Transverse colon (tissue), 4 donors: ENCODE measurements at regions not wholly inside any gene's neighbourhood (a gene's known extent, or its start where the extent isn't known, plus 50 kb on each side); places are given as distances from the start of the nearest gene placed in this dataset.

Experiments
- DNase-seq: peaks from one replicate; pipeline ENCODE4 v3.0.0-alpha.2; 2019
- H3K27ac ChIP-seq, 4 donors: fragments of 200-600 bp; sonication (generic); 2 replicates each; pipeline ENCODE4 v1.5.1; 2016 to 2018; ENCODE audit warnings: inconsistent platforms in 4 of 4
- H3K27me3 ChIP-seq: fragments of 200-600 bp; sonication (generic); 2 replicates; pipeline ENCODE4 v1.5.1; 2017; ENCODE audit warnings: inconsistent platforms
- H3K36me3 ChIP-seq, 4 donors: fragments of 200-600 bp; sonication (generic); 2 replicates each; pipeline ENCODE4 v1.5.1; 2017 to 2019; ENCODE audit warnings: inconsistent platforms in 4 of 4
- H3K4me1 ChIP-seq, 4 donors: fragments of 200-600 bp; sonication (generic); 2 replicates each; pipeline ENCODE4 v1.5.1; 2017 to 2020; ENCODE audit warnings: inconsistent platforms in 4 of 4
- H3K4me3 ChIP-seq, 4 donors: fragments of 200-600 bp; sonication (generic); 1 replicate in 1 of 4; 2 replicates in 3 of 4; pipeline versions ENCODE4 v1.5.1 to v1.6.1; 2017 to 2019; ENCODE audit warnings: inconsistent platforms in 4 of 4
- H3K9me3 ChIP-seq, 2 donors: fragments of 200-600 bp; sonication (generic); 2 replicates each; pipeline ENCODE4 v1.5.1; 2017 to 2019; ENCODE audit warnings: inconsistent platforms in 2 of 2
- CTCF ChIP-seq, 5 experiments: fragments of 200-600 bp in 3 of 5; fragments of 450-650 bp in 2 of 5; sonication (generic) in 3 of 5; IDR thresholded peaks; 1 replicate in 2 of 5; 2 replicates in 3 of 5; pipeline ENCODE4 v1.5.1; 2016 to 2017; ENCODE audit warnings: antibody characterized with exemption in 5 of 5, inconsistent platforms in 3 of 5, mild to moderate bottlenecking in 2 of 5, moderate library complexity in 1 of 5
- EP300 ChIP-seq: sonication (generic); formaldehyde crosslinking; IDR thresholded peaks from one replicate; pipeline ENCODE4 v1.6.1; 2017; ENCODE audit warnings: antibody characterized with exemption, low read depth
- POLR2A ChIP-seq: fragments of 450-650 bp; IDR thresholded peaks from one replicate; pipeline ENCODE4 v1.6.1; 2016; ENCODE audit warnings: antibody characterized with exemption, mild to moderate bottlenecking, moderate library complexity
- POLR2AphosphoS5 ChIP-seq, 3 donors: sonication (generic); formaldehyde crosslinking; IDR thresholded peaks; one replicate each; pipeline ENCODE4 v1.6.1; 2016; ENCODE audit warnings: antibody characterized with exemption in 3 of 3
- WGBS, 2 donors: methylation state at CpG; one replicate each; pipeline ENCODE4 v1.1.5; 2018; ENCODE audit warnings: low coverage in 1 of 2; 5-methylcytosine and 5-hydroxymethylcytosine counted together
- in situ Hi-C, 4 donors: fragments of 200-750 bp; cut with MboI; loops; one replicate each; pipeline versions ENCODE4 v1.15.0 to v1.15.1; 2017; ENCODE audit warnings: low sequenced_read_pairs in 3 of 4, low pct_ligation_motif_present in 1 of 4, low pct_unique_long_range_greater_than_20kb in 1 of 4
- intact Hi-C: fragments of 100-400 bp; cut with DNase I; formaldehyde crosslinking; loops from one replicate; pipeline ENCODE4 v1.15.1; 2023; ENCODE audit warnings: low total_unique reads

- intact Hi-C loops, result no loop called here
- no peak overlapping the region for H3K4me3 ChIP-seq
- H3K9me3 ChIP-seq, result no peaks in the 10 kb centered on the region
- H3K36me3 ChIP-seq, result no peaks in the 10 kb centered on the region
- TF ChIP-seq POLR2AphosphoS5 (IDR thresholded peaks at IDR 0.05) (no peak), EP300 (no peak), CTCF (IDR thresholded peaks at IDR 0.05) (no peak), POLR2A (no peak)
- 45% methylated on average over 1 of the region's 1 CpG; no CpG with 5 or more reads in 1 of the 2 donors for WGBS, 2 donors
- H3K27ac ChIP-seq, result no peak overlapping the region
- DNase-seq, result no peak
- in situ Hi-C loops, result no loop called here
- peaks cover 0 to 28% (median 6%) of the 10 kb centered on the region in 4 donors for H3K4me1 ChIP-seq
- no peaks in the 10 kb centered on the region for H3K27me3 ChIP-seq
These were observed 294.9 kb upstream of the GADL1 start for GRCh38 chr3:31189330-31189729.

DNA sequence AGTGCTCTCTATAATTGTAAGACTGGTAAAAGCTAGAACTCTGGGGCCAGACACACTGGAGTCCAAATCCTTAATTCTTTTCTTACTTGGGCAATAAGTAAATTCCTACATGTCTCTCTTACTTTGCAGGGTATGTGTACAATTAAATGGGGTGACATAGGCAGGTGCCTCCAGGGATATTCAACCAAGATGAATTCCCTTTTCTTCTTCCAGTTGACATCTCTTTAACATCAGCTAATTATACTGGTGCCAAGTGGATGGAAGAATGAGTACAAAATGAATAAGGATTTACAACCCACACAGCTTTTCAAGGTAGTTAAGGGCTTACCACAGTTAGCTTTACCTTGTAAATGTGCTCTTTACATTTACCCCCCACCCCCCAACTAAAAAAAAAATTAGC is 295.5 kb upstream of the GADL1 start:
- Histone ChIP-seq H3K27ac (no peak overlapping the region), H3K4me3 (no peak overlapping the region), H3K27me3 (no peaks in the 10 kb centered on the region), H3K9me3 (no peaks in the 10 kb centered on the region), H3K36me3 (no peaks in the 10 kb centered on the region), H3K4me1 (peaks cover 0 to 22% (median 4%) of the 10 kb centered on the region in 4 donors)
- TF ChIP-seq POLR2AphosphoS5 (IDR thresholded peaks at IDR 0.05) (no peak), EP300 (no peak), POLR2A (no peak), CTCF (IDR thresholded peaks at IDR 0.05) (no peak)
- in situ Hi-C loops, result no loop called here
- intact Hi-C loops, result no loop called here
- no peak for DNase-seq

- Histone ChIP-seq H3K4me3 (no peak overlapping the region), H3K9me3 (no peaks in the 10 kb centered on the region), H3K4me1 (peaks cover 0 to 17% (median 0%) of the 10 kb centered on the region in 4 donors), H3K27me3 (no peaks in the 10 kb centered on the region), H3K27ac (no peak overlapping the region), H3K36me3 (no peaks in the 10 kb centered on the region)
- DNase-seq, result no peak
- WGBS, 2 donors, result 56 to 88% methylated on average over 3 to 6 of the region's 6 CpGs
- intact Hi-C loops (no loop called here), in situ Hi-C loops (no loop called here)
- no peak for TF ChIP-seq POLR2AphosphoS5 (IDR thresholded peaks at IDR 0.05)
- TF ChIP-seq EP300, result no peak
- no peak for TF ChIP-seq POLR2A
- TF ChIP-seq CTCF (IDR thresholded peaks at IDR 0.05), result no peak
These were observed 296.9 kb upstream of the GADL1 start for GRCh38 chr3:31191354-31191753.

- H3K36me3 ChIP-seq, result no peaks in the 10 kb centered on the region
- no peak overlapping the region for H3K4me3 ChIP-seq
- no peaks in the 10 kb centered on the region for H3K9me3 ChIP-seq
- WGBS, 2 donors, result 79 to 81% methylated on average over 2 of the region's 2 CpGs
- no peaks in the 10 kb centered on the region for H3K27me3 ChIP-seq
- no peak for DNase-seq
- peaks cover 0 to 16% (median 8%) of the 10 kb centered on the region in 4 donors for H3K4me1 ChIP-seq
- in situ Hi-C loops (no loop called here), intact Hi-C loops (no loop called here)
- no peak for TF ChIP-seq EP300
- TF ChIP-seq POLR2AphosphoS5 (IDR thresholded peaks at IDR 0.05), result no peak
- no peak for TF ChIP-seq POLR2A
- no peak for TF ChIP-seq CTCF (IDR thresholded peaks at IDR 0.05)
- H3K27ac ChIP-seq, result no peak overlapping the region
These were observed 299.0 kb upstream of the GADL1 start for GRCh38 chr3:31193429-31193828.
